ENCODE measurements at regions not wholly inside any gene's neighbourhood (a gene's known extent, or its start where the extent isn't known, plus 50 kb on each side); places are given as distances from the start of the nearest gene placed in this dataset.
"Not testable (repeated sequence)": the region's sequence is repeated elsewhere in the genome, so short reads cannot be mapped to it uniquely, and the experiment has no call there.

- TF ChIP-seq CTCF (IDR thresholded peaks at IDR 0.05; ENCODE audit: extremely low read depth, missing control alignments) = no peak
- no peak for DNase-seq (ENCODE audit: low spot score)
These were observed 165.6 kb downstream of the BTBD3 start for GRCh38 chr20:12083269-12083668.

- no peak for TF ChIP-seq CTCF (IDR thresholded peaks at IDR 0.05; ENCODE audit: extremely low read depth, missing control alignments)
- DNase-seq (ENCODE audit: low spot score) = no peak
These were observed 166.8 kb downstream of the BTBD3 start for GRCh38 chr20:12084482-12084881.

- no peak for DNase-seq (ENCODE audit: low spot score)
- TF ChIP-seq CTCF (IDR thresholded peaks at IDR 0.05; ENCODE audit: extremely low read depth, missing control alignments) = no peak
These were observed 168.7 kb downstream of the BTBD3 start for GRCh38 chr20:12086359-12086758.

- no peak for DNase-seq (ENCODE audit: low spot score)
- no peak for TF ChIP-seq CTCF (IDR thresholded peaks at IDR 0.05; ENCODE audit: extremely low read depth, missing control alignments)
These were observed 173.2 kb downstream of the BTBD3 start for GRCh38 chr20:12090920-12091319.

- no peak for TF ChIP-seq CTCF (IDR thresholded peaks at IDR 0.05; ENCODE audit: extremely low read depth, missing control alignments)
- no peak for DNase-seq (ENCODE audit: low spot score)
These were observed 175.5 kb downstream of the BTBD3 start for GRCh38 chr20:12093057-12093796.

GRCh38 chr20:12093797-12094190, 176.1 kb downstream of the BTBD3 start:
- not testable (repeated sequence) for DNase-seq (ENCODE audit: low spot score)

GRCh38 chr20:12095180-12095920, 177.7 kb downstream of the BTBD3 start:
- no peak for DNase-seq (ENCODE audit: low spot score)
- TF ChIP-seq CTCF (IDR thresholded peaks at IDR 0.05; ENCODE audit: extremely low read depth, missing control alignments) = no peak

Measured in GM20000 (cell line).